Mammary epithelial cell (primary cell): ENCODE measurements at regions not wholly inside any gene's neighbourhood (a gene's known extent, or its start where the extent isn't known, plus 50 kb on each side); places are given as distances from the start of the nearest gene placed in this dataset.

ENCODE experiments used
- EZH2 ChIP-seq: IDR thresholded peaks from 2 replicates; pipeline ENCODE4 v1.6.1; 2012; ENCODE audit warnings: low read length, inconsistent platforms, borderline replicate concordance
- TF ChIP-seq, protein P1 (sequence below), 2 donors: IDR thresholded peaks in 1 of 2; conservative IDR thresholded peaks in 1 of 2; 2 replicates each; pipeline ENCODE4 v1.5.1; 2011 to 2012; ENCODE audit warnings: inconsistent platforms in 2 of 2, low read length in 2 of 2, mild to moderate bottlenecking in 2 of 2, control low read depth in 1 of 2, low read depth in 1 of 2; ENCODE audit not compliant: insufficient read depth in 1 of 2; ENCODE audit errors: extremely low read depth in 1 of 2

DNA sequence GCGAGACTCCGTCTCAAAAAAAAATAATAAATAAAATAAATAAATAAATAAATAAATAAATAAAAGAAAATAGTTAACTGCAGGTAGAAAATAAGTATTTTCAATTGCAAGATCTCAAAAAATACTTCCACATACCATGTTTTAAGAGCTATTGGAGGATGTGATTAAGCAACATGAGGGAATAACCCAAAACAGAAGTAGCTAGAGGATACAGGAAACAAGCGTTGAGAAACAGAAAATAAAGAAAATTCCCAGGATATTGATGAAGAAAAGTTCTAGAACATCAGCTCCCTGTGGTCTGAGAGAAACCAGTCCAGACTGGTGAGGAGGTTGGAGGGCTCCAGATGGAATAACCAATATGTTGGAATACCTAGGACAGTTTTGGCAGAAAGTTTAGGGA lies 57.3 kb upstream of the RND3 start:
- TF ChIP-seq, protein P1, sequence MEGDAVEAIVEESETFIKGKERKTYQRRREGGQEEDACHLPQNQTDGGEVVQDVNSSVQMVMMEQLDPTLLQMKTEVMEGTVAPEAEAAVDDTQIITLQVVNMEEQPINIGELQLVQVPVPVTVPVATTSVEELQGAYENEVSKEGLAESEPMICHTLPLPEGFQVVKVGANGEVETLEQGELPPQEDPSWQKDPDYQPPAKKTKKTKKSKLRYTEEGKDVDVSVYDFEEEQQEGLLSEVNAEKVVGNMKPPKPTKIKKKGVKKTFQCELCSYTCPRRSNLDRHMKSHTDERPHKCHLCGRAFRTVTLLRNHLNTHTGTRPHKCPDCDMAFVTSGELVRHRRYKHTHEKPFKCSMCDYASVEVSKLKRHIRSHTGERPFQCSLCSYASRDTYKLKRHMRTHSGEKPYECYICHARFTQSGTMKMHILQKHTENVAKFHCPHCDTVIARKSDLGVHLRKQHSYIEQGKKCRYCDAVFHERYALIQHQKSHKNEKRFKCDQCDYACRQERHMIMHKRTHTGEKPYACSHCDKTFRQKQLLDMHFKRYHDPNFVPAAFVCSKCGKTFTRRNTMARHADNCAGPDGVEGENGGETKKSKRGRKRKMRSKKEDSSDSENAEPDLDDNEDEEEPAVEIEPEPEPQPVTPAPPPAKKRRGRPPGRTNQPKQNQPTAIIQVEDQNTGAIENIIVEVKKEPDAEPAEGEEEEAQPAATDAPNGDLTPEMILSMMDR (conservative IDR thresholded peaks at IDR 0.05 in 1 of 2, IDR thresholded peaks at IDR 0.05 in 1 of 2; ENCODE audit: extremely low read depth in 1 of 2, insufficient read depth in 1 of 2, low read depth in 1 of 2, low read length in 2 of 2), result no peak
- TF ChIP-seq EZH2, result no peak
